SU-DHL-6 (cell line): ENCODE measurements at regions not wholly inside any gene's neighbourhood (a gene's known extent, or its start where the extent isn't known, plus 50 kb on each side); places are given as distances from the start of the nearest gene placed in this dataset.

ENCODE experiments used
- H2AFZ ChIP-seq: fragments of 200-600 bp; sonication (generic); 2 replicates; pipeline ENCODE4 v1.6.1; 2014; ENCODE audit warnings: low read depth, mild to moderate bottlenecking, moderate library complexity, mixed read lengths, antibody characterized with exemption, low read length; ENCODE audit not compliant: severe bottlenecking
- H3F3A ChIP-seq: fragments of 200-600 bp; shearing (Covaris generic); 2 replicates; pipeline ENCODE4 v1.6.0; 2016; ENCODE audit warnings: antibody characterized with exemption, mild to moderate bottlenecking; ENCODE audit not compliant: insufficient read depth
- H3K27ac ChIP-seq: fragments of 200-600 bp; sonication (generic); 2 replicates; pipeline ENCODE4 v1.5.1; 2016; ENCODE audit warnings: low read depth, mild to moderate bottlenecking, low read length, moderate library complexity, mixed read lengths
- H3K27me3 ChIP-seq: fragments of 200-600 bp; sonication (generic), shearing (Covaris generic); 2 replicates; pipeline ENCODE4 v1.6.0; 2014; ENCODE audit warnings: mild to moderate bottlenecking, low read length
- H3K36me3 ChIP-seq: fragments of 200-600 bp; sonication (generic); 2 replicates; pipeline ENCODE4 v1.6.1; 2014; ENCODE audit warnings: mild to moderate bottlenecking, low read length, mixed read lengths
- H3K4me2 ChIP-seq: fragments of 300-600, 200-600 bp; shearing (Covaris generic), sonication (generic); 2 replicates; pipeline ENCODE4 v1.6.0; 2014; ENCODE audit warnings: low read length, low read depth, mild to moderate bottlenecking; ENCODE audit not compliant: poor library complexity, severe bottlenecking
- H3K4me3 ChIP-seq: fragments of 200-600 bp; sonication (generic); 2 replicates; pipeline ENCODE4 v1.5.1; 2014; ENCODE audit warnings: antibody characterized with exemption, low read length, mild to moderate bottlenecking, mixed read lengths; ENCODE audit not compliant: insufficient read depth, poor library complexity, severe bottlenecking
- H3K79me2 ChIP-seq: fragments of 200-600 bp; sonication (generic); 2 replicates; pipeline ENCODE4 v1.6.1; 2014; ENCODE audit warnings: mild to moderate bottlenecking, low read length, moderate library complexity; ENCODE audit not compliant: insufficient read depth
- H3K9ac ChIP-seq: fragments of 200-600 bp; sonication (generic); 2 replicates; pipeline ENCODE4 v1.7.0; 2014; ENCODE audit warnings: mild to moderate bottlenecking, low read length
- H3K9me2 ChIP-seq: fragments of 200-600 bp; sonication (generic); replicated peaks from 2 replicates; pipeline ENCODE4 v1.6.1; 2014; ENCODE audit warnings: low read length; ENCODE audit not compliant: insufficient read depth
- H3K9me3 ChIP-seq: fragments of 200-600 bp; sonication (generic); 2 replicates; pipeline ENCODE4 v1.6.1; 2014; ENCODE audit warnings: low read length, mixed read lengths; ENCODE audit not compliant: insufficient read depth
- H4K20me1 ChIP-seq: fragments of 200-600 bp; sonication (generic); 2 replicates; pipeline ENCODE4 v1.6.1; 2014; ENCODE audit warnings: low read depth, mild to moderate bottlenecking, antibody characterized with exemption, low read length, moderate library complexity, mixed read lengths
- CTCF ChIP-seq: fragments of 200-600 bp; sonication (generic); IDR thresholded peaks from one replicate; pipeline ENCODE4 v1.5.1; 2017; ENCODE audit warnings: antibody characterized with exemption, mild to moderate bottlenecking, low read length, moderate library complexity; ENCODE audit not compliant: insufficient read depth, poor library complexity, severe bottlenecking
- EZH2phosphoT487 ChIP-seq: fragments of 200-600 bp; sonication (generic), shearing (Covaris generic); conservative IDR thresholded peaks from 2 replicates; pipeline ENCODE4 v1.6.1; 2018; ENCODE audit warnings: mild to moderate bottlenecking, antibody characterized with exemption, low read length, moderate library complexity, mixed read lengths

GRCh38 chr6:133648581-133648980 is 240.3 kb upstream of the TCF21 start:
- Histone ChIP-seq H2AFZ (no peak overlapping the region), H3K9ac (no peak overlapping the region), H3K36me3 (no peaks in the 10 kb centered on the region), H3K9me2 (no peaks in the 10 kb centered on the region), H3K79me2 (no peaks in the 10 kb centered on the region), H3K4me2 (no peak overlapping the region), H4K20me1 (no peaks in the 10 kb centered on the region), H3K4me3 (no peak overlapping the region), H3K27ac (no peak overlapping the region), H3K9me3 (no peaks in the 10 kb centered on the region), H3K27me3 (no peaks in the 10 kb centered on the region), H3F3A (no peaks in the 10 kb centered on the region)
- TF ChIP-seq EZH2phosphoT487 (no peak), CTCF (no peak)

GRCh38 chr6:133671376-133671775 is 217.5 kb upstream of the TCF21 start:
- no peaks in the 10 kb centered on the region for H3F3A ChIP-seq
- H3K27me3 ChIP-seq = no peaks in the 10 kb centered on the region
- TF ChIP-seq EZH2phosphoT487 = no peak
- no peak for TF ChIP-seq CTCF
- no peaks in the 10 kb centered on the region for H3K79me2 ChIP-seq
- no peak overlapping the region for H3K9ac ChIP-seq
- no peaks in the 10 kb centered on the region for H3K9me3 ChIP-seq
- no peak overlapping the region for H2AFZ ChIP-seq
- H3K4me2 ChIP-seq = no peak overlapping the region
- H3K4me3 ChIP-seq = no peak overlapping the region
- no peaks in the 10 kb centered on the region for H3K36me3 ChIP-seq
- H3K27ac ChIP-seq = no peak overlapping the region
- no peaks in the 10 kb centered on the region for H3K9me2 ChIP-seq
- no peaks in the 10 kb centered on the region for H4K20me1 ChIP-seq

GRCh38 chr6:133673056-133673455 is 215.9 kb upstream of the TCF21 start:
- no peaks in the 10 kb centered on the region for H3K36me3 ChIP-seq
- H3K9ac ChIP-seq = no peak overlapping the region
- no peak for TF ChIP-seq CTCF
- no peak for TF ChIP-seq EZH2phosphoT487
- no peaks in the 10 kb centered on the region for H3K9me3 ChIP-seq
- no peak overlapping the region for H3K27ac ChIP-seq
- no peak overlapping the region for H3K4me3 ChIP-seq
- H3K79me2 ChIP-seq = no peaks in the 10 kb centered on the region
- H4K20me1 ChIP-seq = no peaks in the 10 kb centered on the region
- no peaks in the 10 kb centered on the region for H3K27me3 ChIP-seq
- H3K9me2 ChIP-seq = no peaks in the 10 kb centered on the region
- no peaks in the 10 kb centered on the region for H3F3A ChIP-seq
- no peak overlapping the region for H3K4me2 ChIP-seq
- no peak overlapping the region for H2AFZ ChIP-seq

GRCh38 chr6:133674661-133675060 is 214.3 kb upstream of the TCF21 start:
- H3K4me3 ChIP-seq = no peak overlapping the region
- no peak for TF ChIP-seq EZH2phosphoT487
- no peak for TF ChIP-seq CTCF
- H3F3A ChIP-seq = no peaks in the 10 kb centered on the region
- H4K20me1 ChIP-seq = no peaks in the 10 kb centered on the region
- no peaks in the 10 kb centered on the region for H3K27me3 ChIP-seq
- no peaks in the 10 kb centered on the region for H3K9me3 ChIP-seq
- H2AFZ ChIP-seq = no peak overlapping the region
- H3K36me3 ChIP-seq = no peaks in the 10 kb centered on the region
- no peak overlapping the region for H3K4me2 ChIP-seq
- H3K79me2 ChIP-seq = no peaks in the 10 kb centered on the region
- H3K9me2 ChIP-seq = no peaks in the 10 kb centered on the region
- no peak overlapping the region for H3K27ac ChIP-seq
- no peak overlapping the region for H3K9ac ChIP-seq
